ENCODE measurements at regions not wholly inside any gene's neighbourhood (a gene's known extent, or its start where the extent isn't known, plus 50 kb on each side); places are given as distances from the start of the nearest gene placed in this dataset.

GRCh38 chr12:43148691-43149090 lies 403.3 kb downstream of the ADAMTS20 start:
- no peak overlapping the region for H4K8ac ChIP-seq (replicated peaks; ENCODE audit: insufficient read length, low read depth, low read length)

More at GRCh38 chr12:43148691-43149090, 403.3 kb downstream of the ADAMTS20 start:
- Mint-ChIP-seq H3K4me1 (peaks cover 5% of the 10 kb centered on the region in 2 experiments; a peak in 3 of 4 replicates), H3K9me3 (no peaks in the 10 kb centered on the region), H3K36me3 (ENCODE audit: insufficient read depth in 1 of 3, low read depth in 3 of 3) (peaks cover 0 to 4% (median 2%) of the 10 kb centered on the region in 3 experiments; a peak in 1 of 7 replicates), H3K4me3 (no peak overlapping the region), H3K27me3 (ENCODE audit: low read depth) (no peaks in the 10 kb centered on the region), H3K27ac (no peak overlapping the region)
- H2BK15ac ChIP-seq (ENCODE audit: low read depth, low read length) = no peak overlapping the region
- no peak overlapping the region for H3K4me2 ChIP-seq (ENCODE audit: insufficient read depth, insufficient read length, low read length)
- no peak overlapping the region for H3T11ph ChIP-seq (ENCODE audit: low read length)
- no CpG with 5 or more reads among the region's 2 CpGs for WGBS (ENCODE audit: extremely low coverage, insufficient read length, low lambda C conversion rate)
- H2BK5ac ChIP-seq (ENCODE audit: insufficient read length, low read length) = no peak overlapping the region
- H4K91ac ChIP-seq (ENCODE audit: insufficient read length, low read depth, low read length) = no peak overlapping the region
- no peak overlapping the region for H2AFZ ChIP-seq (ENCODE audit: low read length)
- no peak overlapping the region for H3K4ac ChIP-seq (ENCODE audit: low read depth, low read length)
- no peaks in the 10 kb centered on the region for H3K9me3 ChIP-seq (ENCODE audit: control insufficient read depth, low read depth, low read length)
- no peak for DNase-seq
- H4K20me1 ChIP-seq (ENCODE audit: control insufficient read depth, insufficient read depth, insufficient read length) = no peaks in the 10 kb centered on the region
- no peak for TF ChIP-seq CTCF (conservative IDR thresholded peaks at IDR 0.05)
- no peak overlapping the region for H2AK5ac ChIP-seq (ENCODE audit: insufficient read length, low read length)
- no peak overlapping the region for H2BK12ac ChIP-seq (ENCODE audit: insufficient read length, low read depth, low read length)
- H3K9ac ChIP-seq (ENCODE audit: extremely low read depth, insufficient read length, low read length) = no peak overlapping the region
- H3K14ac ChIP-seq (ENCODE audit: insufficient read depth, low read length) = no peak overlapping the region
- no peak overlapping the region for H3K23ac ChIP-seq (ENCODE audit: insufficient read length, low read depth, low read length)
- no peaks in the 10 kb centered on the region for H3K79me2 ChIP-seq (ENCODE audit: insufficient read depth, low read length)
- no peaks in the 10 kb centered on the region for H3K27me3 ChIP-seq (ENCODE audit: insufficient read depth, low read length)
- no peak overlapping the region for H3K56ac ChIP-seq (ENCODE audit: insufficient read length, low read depth, low read length)
- H3K4me1 ChIP-seq (ENCODE audit: insufficient read depth, low read length) = no peaks in the 10 kb centered on the region
- no peak overlapping the region for H3K27ac ChIP-seq (ENCODE audit: insufficient read length, low read depth, low read length)
- H3K18ac ChIP-seq (ENCODE audit: insufficient read length, low read depth, low read length) = no peak overlapping the region
- H2BK20ac ChIP-seq (ENCODE audit: low read depth, low read length, poor library complexity, severe bottlenecking) = no peak overlapping the region
- no peak overlapping the region for H2BK120ac ChIP-seq (ENCODE audit: low read depth, low read length, poor library complexity, severe bottlenecking)
- no peaks in the 10 kb centered on the region for H3K79me1 ChIP-seq (ENCODE audit: insufficient read depth, low read depth, low read length, poor library complexity, severe bottlenecking)
- H4K5ac ChIP-seq (ENCODE audit: insufficient read length, low read depth, low read length) = no peak overlapping the region
- no peaks in the 10 kb centered on the region for H3K23me2 ChIP-seq (ENCODE audit: insufficient read length, low read depth, low read length, poor library complexity, severe bottlenecking)
